Kidney glomerular epithelial cell (primary cell): ENCODE measurements at regions not wholly inside any gene's neighbourhood (a gene's known extent, or its start where the extent isn't known, plus 50 kb on each side); places are given as distances from the start of the nearest gene placed in this dataset.

ENCODE experiments used
- DNase-seq: peaks from one replicate; lab custom pipeline; 2025; lab: John Stamatoyannopoulos, UW

DNA sequence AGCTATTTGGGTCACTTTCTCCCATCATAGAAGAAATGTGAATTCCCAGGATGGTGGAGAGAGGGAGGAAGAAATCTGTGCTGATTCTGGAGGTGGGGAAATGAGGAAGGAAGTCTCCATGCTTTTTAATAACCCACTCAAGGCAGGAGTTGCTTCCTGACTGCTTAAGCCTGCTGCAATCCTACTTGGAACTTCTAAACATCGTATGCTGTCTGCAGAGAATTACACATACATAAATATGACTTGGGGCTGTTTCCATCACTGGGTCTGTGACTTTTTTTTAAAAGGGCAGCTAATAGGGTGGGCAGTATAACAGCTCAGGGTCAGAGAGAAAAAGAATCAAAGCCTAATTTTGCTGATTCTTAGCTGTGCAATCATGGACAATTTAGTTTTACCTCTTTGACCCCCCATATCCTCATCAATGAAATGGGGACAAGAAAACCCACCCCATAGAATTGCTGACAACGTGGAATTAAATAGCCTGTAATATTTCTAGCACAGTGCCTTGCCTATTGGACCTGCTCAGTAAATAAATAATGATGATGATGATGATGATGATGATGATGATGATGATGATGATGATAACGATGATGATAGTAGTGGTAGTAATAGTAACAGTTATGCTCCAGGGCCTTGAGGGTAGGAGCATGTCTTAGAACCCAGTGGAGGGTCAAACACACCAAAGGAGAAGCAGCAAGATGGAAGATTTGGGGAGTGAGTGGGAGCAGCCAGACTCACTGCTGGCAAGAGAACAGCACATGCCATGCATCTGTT is 166.7 kb upstream of the LRFN2 start:
- no peak for DNase-seq

DNA sequence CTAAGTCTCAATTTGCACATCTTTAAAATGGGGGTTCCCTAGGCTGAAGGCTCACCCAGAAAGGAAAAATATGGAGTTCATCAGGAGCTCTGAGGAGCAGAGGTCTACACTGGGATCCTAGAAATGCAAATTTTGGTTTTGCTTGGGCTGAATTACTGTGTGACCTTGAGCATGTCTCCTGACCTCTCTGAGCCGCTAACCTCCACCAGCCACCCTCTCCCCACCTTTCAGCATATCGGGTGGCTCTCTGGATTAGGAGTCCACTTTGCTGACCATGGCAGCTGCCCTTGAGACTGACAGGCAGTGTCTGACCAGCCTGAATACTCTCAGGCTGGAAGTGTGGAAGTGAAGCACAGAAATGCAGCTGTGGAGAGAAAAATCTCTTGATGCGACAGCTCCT is 165.9 kb upstream of the LRFN2 start:
- no peak for DNase-seq

DNA sequence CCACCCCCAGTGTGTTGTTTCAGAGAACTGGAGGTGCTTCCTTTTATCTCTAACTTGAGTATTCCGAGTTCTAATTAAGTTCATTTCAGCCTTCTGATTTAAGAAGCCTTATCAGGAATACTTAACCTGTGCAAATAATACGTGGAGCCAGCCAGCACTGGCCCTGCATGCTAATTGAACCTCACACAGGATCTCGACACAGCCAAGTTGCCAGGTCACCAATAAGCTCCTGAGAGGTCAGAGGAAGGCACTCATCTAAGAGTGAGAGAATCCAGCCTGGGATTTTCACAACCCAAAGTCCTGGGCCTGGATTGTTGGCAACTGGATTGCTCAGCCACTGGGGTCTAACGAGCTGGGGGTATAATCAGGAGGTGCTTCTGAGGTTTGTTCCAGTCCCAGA is 157.7 kb upstream of the LRFN2 start:
- no peak for DNase-seq

DNA sequence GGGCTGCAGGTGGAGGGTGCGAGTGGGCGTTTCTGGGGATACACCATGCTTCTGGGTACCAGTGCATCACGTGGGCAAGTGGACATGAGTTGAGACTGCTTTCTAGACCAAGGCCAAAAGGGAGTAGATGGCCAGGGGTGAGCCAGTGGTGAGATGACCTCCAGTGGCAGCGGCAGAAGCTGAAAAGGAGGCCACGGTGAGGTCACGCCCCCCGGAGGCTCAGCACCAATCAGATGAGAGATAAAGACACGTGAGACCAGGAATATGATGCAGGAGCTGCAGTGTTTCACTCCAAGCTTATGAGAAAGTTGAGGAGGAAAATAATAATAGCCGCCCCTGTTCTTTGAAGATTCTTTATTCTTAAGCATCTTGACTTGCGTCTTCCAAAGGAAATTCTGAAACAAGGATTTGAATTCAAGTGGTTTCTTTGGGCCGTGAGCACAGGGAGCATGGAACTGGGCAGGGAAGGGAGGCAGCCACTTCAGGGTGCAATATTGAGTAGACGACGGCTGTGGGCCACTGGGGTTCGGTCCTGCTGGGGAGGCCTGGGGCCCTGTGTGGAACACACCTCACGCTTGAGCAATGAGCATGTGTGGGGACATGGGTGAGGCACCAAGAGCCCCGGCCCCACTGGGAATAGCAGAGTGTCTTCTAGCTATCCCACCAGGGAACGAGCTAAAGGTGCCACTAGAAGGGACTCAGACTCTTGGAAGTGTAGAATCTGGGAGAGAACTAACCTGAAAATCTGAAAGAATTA is 156.7 kb upstream of the LRFN2 start:
- no peak for DNase-seq

DNA sequence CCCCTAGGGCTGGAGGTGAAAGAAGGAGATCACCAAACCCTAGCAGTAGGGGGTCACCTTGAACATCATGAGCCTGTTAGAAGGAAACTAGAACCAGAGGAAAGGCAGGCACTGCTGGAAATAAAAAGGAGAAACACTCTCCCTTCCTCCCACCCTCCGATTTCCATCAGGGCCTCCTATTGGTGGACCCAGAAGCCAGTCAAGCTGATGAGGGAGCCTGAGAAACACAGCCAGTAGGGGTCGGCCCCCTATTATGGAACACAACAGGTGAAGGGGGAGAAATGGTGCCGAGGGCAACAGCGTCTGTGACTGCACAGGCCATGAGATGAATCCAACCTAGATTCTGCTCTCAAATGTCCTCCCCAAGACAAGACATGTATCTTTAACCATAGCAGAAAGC is 156.1 kb upstream of the LRFN2 start:
- no peak for DNase-seq

DNA sequence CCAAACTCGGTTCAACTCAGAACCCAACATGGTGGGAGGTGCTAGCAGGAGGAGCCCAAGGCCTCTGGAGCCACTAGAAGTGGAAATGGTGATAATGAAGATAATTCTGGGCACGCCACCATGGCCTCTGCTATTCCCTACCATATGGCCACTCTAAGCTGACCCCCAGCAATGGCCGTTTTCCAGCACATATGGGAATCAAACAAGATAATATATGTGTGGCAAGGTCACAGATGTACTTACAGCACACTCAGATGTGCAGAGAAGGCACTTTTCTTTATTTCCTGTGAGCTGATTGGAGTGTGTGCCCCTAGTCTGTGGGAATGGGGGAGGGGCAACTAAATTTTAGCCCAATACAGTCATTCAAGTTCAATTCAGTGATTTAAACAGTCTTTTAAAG is 153.4 kb upstream of the LRFN2 start:
- no peak for DNase-seq

DNA sequence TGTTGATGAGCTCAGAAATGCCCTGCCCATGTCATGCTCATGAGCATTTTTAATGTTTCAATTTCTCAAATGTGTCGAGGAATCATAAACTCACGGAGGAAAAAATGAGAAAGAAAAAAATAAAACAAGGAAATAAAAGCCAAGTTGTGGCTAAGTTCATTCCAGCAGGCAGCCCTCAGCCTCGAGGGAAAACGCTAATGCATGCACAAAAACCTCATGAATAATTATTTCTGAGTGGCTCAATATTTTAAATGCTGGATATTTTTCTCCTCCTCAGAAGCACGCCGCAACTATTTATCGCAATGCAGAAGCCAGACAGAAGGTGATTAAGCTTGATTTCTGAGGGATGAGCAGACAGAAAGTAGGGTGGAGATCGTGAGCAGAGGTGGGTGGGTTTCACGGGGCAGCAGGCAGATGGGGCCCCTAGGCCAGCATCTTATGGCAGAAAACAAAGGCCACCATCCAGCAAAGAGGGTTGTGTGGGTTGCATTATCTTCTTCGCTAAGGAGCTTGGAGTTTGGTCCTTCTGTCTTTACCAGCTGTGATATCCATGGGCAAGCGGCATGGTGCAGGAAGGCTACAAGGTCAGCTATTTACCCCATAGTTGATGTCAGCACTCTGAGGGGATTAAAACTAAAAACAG is 151.5 kb upstream of the LRFN2 start:
- DNase-seq, result no peak

DNA sequence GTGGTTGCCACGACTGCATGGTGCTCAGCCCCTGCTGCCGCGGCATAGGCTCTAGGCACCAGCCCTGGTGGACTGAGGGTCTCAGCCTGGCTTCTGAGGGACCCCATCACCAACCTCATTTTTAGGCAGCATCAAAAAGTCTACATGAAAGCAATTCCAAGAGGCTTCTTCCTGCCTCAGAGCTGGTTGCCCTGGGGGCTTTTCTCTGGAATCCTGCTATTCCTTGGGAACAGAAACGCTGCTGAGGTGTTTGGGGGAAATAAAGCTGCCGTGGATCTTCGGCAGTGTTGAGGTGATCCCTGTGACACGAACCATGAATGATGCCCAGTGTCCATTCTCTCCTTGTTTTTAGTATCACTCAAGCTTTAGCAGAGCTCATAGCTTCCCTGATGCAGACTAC is 148.4 kb upstream of the LRFN2 start:
- no peak for DNase-seq

DNA sequence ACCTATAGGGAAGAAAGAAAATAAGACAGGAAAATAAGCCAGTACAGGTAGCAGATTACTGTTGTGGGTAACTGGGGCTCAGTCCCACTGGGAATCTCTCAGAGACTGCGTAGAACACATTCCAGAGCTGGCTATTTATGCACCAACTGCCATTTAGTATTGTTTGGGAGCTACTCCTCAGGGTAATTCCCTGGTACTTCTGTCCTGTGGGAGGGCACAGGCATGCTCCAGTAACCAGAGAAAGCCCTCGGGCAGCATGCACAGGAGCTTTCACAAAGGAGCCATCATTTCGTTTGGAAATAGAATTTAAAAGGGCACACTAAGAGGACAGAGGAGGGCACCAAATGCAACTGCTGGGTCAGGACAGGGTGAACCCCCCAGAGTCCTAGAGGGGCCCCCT is 148.0 kb upstream of the LRFN2 start:
- DNase-seq, result peak; percentile 5

DNA sequence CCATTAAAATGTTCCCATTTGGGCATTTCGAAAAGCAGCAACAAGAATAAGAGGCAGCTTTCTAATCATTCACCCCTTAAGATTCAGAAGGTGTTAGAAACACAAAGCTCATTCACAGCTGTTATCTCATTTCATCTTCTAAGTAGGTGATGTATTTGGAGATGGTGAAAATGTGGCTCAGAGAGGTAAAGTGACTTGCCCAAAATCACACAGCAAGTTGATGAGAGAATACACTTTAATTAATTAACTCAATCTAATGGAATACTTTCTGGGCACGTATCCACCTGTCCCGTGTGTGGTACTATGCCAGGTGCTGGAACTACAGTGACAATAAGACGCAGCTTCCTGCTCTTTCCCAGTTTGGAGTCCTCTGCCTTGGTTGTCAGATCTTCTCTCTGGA is 147.4 kb upstream of the LRFN2 start:
- DNase-seq, result no peak

DNA sequence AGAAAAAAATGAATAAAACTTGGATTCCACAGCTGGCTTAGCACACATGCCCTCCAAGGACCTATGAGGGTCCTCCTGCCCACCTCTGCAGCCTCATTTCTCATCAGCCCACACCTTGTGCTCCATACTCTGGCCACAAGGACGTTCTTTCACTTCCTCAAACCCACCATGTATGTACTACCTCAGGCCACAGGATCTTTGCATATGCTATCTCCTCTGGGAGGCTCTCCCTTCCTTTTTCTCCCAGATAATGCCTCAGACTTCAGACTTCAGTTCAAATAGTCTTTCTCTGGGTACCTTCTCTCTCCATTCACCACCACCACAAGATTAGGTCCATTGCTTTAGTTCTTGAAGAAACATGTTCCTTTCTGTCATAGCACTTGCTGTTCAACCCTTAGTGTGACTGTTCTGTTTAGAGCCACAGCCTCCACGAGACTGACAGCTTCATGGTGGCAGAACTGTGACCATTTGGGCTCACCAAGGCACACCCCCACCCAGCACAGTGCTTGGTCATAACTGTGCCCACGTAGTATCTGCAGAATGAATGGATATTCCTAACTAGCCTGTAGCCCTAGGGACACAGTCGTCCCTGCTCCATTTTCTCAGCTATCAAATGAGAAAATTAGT is 146.7 kb upstream of the LRFN2 start:
- DNase-seq, result no peak

DNA sequence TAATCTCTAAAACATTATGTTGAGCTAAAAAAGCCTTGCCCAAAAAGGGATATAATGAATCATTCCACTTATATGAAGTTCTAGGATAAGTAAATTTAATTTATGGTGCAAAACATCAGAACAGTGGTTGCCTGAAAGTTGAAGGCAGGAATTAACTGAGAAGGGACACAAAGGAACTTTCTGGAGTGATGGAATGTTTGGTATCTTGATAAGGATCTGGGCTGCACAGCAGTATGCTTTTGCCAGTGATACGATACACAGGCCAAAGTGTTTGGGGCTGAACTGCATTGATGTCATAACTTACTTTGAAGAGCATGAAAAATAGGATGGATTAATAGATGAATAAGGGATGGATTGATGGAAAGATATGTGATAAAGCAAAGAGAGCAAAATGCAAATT is 146.1 kb upstream of the LRFN2 start:
- DNase-seq, result no peak

DNA sequence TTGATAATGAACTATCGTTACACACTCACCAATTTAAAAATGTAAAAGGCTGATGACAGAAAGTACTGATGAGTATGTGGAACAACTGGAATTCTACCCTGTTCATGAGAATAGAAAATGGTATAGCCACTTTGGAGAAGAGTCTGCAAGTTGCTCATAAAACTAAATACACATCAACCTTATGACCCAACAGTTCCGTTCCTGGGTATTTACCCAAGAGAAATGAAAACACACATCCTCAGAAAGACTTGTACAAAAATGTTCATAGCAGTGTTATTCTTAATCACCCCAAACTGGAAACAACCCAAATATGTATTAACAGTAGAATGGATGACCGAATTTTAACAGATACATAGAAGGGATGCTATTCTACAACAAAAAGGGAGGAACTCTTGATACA is 145.7 kb upstream of the LRFN2 start:
- DNase-seq, result no peak

DNA sequence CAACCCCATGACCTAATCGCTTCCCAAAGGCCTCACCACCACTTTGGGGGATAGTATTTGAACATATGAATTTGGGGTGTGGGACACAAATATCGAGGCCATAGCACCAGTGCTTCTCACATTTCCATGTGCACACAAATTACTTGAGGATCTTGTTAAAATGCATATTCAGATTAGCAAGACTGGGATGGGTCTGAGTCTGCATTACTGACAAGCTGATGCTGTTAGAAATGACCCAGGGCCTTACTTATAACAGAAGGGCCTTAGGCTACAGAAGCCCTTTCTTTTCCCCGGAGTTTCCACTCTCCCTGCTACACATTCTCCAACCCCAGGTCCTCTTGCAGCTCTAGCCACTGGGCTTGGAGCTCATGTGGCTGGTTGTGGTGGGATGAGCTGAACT is 141.5 kb upstream of the LRFN2 start:
- no peak for DNase-seq

DNA sequence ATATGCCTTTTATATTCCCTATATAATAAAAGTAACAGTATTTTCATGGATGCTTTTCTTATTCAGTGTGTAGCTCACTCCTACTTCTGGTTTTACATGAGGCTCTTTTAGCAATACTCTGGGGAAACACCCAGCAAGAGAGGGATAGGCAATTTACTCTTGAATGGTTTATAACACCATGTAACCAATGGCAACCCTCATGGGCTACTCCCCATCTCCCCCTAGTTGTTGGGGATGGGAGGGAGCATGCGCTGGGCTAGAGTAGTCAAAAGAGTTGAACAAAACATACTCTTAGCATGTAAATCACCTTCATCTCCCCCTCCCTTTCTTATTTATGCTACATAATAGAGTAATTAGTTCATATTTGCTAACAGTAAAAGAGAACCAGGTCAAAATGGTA is 140.1 kb upstream of the LRFN2 start:
- no peak for DNase-seq

DNA sequence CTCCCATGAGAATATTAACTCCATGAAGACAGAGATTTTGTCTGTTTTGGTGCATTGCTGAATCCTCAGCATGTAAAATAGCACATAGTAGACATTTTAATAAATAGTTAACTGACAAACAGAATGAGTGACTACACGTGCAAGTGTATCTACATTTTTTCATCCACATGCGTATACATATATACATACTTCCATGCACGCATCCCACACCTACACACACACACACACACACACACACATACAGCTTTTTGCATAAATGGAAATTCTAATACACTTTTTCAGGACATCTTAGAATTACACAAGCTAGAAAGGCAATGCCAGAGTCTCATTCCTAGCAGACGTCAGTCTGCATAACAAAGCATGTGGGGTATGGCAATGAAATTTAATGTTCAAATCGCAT is 139.7 kb upstream of the LRFN2 start:
- no peak for DNase-seq

DNA sequence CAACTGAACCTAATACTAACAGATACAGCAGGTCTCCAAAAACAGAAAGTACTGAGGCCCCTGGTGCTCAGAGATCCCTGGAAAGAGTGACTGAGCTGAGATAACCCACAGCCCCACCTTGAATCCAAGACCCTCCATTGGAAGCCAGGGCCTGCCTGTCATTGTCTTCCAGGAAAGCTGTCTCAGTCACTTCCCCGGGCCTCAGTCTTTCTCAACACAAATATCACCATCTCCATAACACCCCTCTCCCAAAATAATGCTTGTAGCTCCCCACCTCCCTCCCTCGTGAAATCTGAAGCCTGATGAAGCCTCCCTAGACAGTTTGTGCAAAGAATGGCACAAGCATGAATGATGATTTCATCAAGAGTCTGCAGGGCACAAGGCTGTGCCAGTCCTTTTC is 138.2 kb upstream of the LRFN2 start:
- no peak for DNase-seq

DNA sequence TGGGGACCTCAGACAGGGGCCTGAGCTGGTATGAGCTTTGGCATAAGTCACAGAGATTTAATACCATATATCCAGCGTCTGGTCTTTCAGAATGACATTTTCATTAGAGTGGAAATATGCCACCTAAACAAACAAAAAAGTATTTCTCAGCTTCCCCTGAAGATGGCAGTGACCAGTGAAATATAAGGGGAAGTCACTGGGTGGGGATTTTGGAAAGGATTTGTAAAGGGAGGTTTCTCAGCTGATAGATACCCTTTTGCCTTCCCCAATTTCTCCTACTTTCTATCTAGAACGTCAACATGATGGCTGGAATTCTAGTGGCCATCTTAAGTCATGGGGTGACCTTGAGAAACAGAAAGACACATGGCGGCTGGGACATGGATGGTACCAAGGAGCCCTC is 137.7 kb upstream of the LRFN2 start:
- DNase-seq, result no peak

DNA sequence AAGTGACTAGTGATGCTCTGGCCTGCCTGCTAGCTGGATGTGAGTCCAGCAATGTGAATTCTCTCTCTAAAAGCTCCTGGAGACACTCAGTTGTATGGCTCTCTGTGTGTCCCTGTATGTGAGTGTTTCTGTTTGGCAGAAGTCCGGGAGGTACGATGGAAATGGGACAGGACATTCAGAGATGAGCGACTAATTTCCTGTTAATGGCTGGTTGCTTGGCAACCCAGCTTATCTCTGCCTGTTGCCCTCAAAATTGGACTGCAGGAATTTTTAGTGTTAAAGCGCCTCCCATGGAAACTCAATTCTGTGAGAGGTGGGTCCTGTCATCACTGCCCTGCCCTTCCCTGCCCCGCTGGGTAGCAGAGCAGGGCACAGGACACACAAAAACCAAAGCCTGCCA is 136.8 kb upstream of the LRFN2 start:
- peak; percentile 26 for DNase-seq

DNA sequence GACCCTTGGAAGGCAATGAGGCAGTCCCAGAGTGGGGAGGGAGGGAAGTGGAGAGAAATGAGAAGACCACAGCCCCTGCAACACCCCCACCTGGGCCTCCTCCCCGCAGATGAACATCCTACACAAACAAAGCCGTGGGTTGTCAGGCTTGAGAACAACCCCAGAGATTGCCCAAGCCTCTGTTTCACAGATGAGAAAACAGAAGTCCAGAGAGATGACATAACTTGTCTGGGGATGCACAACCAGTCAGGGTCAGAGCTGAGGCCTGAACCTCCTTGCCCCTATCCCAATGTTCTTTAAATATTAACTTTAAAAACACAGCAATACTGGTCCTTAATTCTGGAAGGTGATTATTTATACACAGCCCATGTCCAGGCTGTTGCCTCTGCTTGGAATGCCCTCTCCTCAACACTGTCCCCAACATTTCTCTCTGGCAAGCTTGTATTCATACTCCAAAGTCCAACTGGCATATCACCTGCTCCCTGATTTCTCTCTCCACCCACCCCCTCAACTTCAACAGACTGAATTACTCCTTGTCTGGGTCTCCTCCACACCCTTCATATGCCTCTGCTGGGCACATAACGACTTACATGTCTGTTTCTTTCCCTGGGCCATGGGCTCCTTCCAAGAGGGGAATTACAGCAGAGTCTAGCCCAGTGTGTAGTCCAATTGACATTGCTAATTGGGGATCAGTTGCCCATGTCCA is 135.5 kb upstream of the LRFN2 start:
- DNase-seq, result peak; percentile 79

DNA sequence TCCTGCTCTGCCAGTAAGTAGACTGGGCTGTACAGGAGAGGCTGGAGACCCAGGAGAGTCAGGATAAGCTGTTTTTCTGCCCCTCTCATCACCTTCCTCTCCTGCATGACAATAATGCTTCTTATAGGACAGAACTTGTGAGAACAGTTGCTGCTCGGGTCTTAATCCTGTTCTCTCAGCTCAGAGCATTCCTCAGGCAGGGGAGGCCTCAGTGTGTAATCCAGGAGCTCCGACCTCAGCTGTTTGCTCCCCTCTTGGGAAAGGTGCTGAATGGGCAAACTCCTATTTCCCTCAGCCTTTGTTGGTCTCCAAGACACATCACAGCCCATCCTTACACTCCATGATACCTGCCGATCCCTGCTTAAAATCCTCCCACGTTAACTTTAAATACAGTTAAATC is 134.9 kb upstream of the LRFN2 start:
- peak; percentile 75 for DNase-seq

DNA sequence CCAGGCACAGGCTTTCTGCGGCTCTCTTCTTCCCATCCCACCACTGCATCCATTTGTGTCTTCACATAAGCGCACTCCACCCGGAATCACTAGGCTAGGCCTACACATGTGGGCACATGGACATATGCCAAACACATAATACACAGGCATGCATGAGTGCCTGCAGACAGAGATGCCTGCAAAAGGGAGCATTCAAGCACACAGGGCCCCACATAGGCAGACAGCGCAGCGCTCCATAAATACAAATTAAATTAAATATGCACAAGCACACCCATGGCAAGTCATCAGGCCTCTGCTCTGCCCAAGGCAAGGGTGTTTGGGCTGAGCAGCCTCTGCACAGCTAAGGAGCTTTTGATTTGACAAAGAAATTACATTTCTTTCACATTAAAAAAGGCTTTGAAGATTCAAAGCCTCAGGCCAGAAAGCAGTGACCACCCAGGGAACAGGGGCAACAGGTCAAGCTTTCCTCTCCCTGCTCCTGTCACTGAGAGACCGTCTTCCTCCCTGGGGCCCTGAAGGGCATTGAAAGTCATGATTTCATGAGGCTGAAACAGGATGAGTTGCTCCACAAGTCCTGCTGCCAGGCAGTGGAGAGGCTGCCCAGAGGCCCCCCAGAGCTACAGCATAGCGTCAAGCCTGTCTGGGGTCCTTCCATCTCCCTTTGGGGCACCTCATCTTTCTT is 134.2 kb upstream of the LRFN2 start:
- peak; percentile 15 for DNase-seq
